ENCODE measurements at regions not wholly inside any gene's neighbourhood (a gene's known extent, or its start where the extent isn't known, plus 50 kb on each side); places are given as distances from the start of the nearest gene placed in this dataset.

DNA sequence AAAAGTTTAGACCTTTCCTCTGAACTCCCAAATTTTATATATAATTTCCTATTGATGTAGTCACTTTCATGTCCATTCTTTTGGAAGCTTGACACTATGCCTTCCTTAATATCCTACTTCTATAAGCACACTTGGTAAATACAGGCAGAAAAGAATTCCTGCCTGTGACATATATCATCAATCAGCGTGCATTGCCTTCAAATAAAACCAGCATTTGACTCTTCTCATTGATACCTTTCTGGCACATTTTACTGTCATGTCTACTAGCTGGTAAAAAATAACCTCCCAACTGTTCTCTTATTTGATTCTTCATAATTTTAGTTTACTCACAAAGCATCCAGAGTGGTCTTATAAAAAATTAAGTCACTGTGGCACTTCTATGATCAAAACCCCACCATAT lies 693.5 kb downstream of the CBLN2 start:
- ATAC-seq (no peak), DNase-seq (ENCODE audit: low read depth, low spot score) (no peak)
- in situ Hi-C loops (cut with HindIII; ENCODE audit: low pct_unique_long_range_greater_than_20kb, low sequenced_read_pairs): no loop called here
- no peak overlapping the region for H3K4me3 ChIP-seq (ENCODE audit: low read depth in 2 of 2, low read length in 2 of 2)
- no peaks in the 10 kb centered on the region for H3K36me3 ChIP-seq (ENCODE audit: control insufficient read depth, insufficient read depth, low read length)
- no peaks in the 10 kb centered on the region for H3K4me1 ChIP-seq (ENCODE audit: control insufficient read depth, insufficient read depth, low read length)
- ChIA-PET POLR2A (no interaction called here), CTCF (no interaction called here)
- H3K27me3 ChIP-seq (ENCODE audit: control insufficient read depth, insufficient read depth, low read length): no peaks in the 10 kb centered on the region
- TF ChIP-seq SIN3A (IDR thresholded peaks at IDR 0.05; ENCODE audit: borderline replicate concordance, insufficient read depth, low read depth, low read length) (no peak), POLR2AphosphoS5 (IDR thresholded peaks at IDR 0.05; ENCODE audit: low read depth, low read length) (no peak), TCF7L2 (IDR thresholded peaks at IDR 0.05; ENCODE audit: low read depth, low read length) (no peak)
- TF ChIP-seq, protein P1, sequence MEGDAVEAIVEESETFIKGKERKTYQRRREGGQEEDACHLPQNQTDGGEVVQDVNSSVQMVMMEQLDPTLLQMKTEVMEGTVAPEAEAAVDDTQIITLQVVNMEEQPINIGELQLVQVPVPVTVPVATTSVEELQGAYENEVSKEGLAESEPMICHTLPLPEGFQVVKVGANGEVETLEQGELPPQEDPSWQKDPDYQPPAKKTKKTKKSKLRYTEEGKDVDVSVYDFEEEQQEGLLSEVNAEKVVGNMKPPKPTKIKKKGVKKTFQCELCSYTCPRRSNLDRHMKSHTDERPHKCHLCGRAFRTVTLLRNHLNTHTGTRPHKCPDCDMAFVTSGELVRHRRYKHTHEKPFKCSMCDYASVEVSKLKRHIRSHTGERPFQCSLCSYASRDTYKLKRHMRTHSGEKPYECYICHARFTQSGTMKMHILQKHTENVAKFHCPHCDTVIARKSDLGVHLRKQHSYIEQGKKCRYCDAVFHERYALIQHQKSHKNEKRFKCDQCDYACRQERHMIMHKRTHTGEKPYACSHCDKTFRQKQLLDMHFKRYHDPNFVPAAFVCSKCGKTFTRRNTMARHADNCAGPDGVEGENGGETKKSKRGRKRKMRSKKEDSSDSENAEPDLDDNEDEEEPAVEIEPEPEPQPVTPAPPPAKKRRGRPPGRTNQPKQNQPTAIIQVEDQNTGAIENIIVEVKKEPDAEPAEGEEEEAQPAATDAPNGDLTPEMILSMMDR (IDR thresholded peaks at IDR 0.05): no peak
- TF ChIP-seq, protein P2, sequence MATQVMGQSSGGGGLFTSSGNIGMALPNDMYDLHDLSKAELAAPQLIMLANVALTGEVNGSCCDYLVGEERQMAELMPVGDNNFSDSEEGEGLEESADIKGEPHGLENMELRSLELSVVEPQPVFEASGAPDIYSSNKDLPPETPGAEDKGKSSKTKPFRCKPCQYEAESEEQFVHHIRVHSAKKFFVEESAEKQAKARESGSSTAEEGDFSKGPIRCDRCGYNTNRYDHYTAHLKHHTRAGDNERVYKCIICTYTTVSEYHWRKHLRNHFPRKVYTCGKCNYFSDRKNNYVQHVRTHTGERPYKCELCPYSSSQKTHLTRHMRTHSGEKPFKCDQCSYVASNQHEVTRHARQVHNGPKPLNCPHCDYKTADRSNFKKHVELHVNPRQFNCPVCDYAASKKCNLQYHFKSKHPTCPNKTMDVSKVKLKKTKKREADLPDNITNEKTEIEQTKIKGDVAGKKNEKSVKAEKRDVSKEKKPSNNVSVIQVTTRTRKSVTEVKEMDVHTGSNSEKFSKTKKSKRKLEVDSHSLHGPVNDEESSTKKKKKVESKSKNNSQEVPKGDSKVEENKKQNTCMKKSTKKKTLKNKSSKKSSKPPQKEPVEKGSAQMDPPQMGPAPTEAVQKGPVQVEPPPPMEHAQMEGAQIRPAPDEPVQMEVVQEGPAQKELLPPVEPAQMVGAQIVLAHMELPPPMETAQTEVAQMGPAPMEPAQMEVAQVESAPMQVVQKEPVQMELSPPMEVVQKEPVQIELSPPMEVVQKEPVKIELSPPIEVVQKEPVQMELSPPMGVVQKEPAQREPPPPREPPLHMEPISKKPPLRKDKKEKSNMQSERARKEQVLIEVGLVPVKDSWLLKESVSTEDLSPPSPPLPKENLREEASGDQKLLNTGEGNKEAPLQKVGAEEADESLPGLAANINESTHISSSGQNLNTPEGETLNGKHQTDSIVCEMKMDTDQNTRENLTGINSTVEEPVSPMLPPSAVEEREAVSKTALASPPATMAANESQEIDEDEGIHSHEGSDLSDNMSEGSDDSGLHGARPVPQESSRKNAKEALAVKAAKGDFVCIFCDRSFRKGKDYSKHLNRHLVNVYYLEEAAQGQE (IDR thresholded peaks at IDR 0.05; ENCODE audit: insufficient read depth in 1 of 2, low read depth in 2 of 2, low read length in 1 of 2): no peak
- no peak overlapping the region for H3K27ac ChIP-seq (ENCODE audit: low read length)
- H3K9me3 ChIP-seq (ENCODE audit: control insufficient read depth, insufficient read depth, low read depth, low read length): no peaks in the 10 kb centered on the region
- no TSS peak for BruUV-seq (replicated peaks)
- intact Hi-C loops (cut with micrococcal nuclease; ENCODE audit: unreplicated experiment): no loop called here

DNA sequence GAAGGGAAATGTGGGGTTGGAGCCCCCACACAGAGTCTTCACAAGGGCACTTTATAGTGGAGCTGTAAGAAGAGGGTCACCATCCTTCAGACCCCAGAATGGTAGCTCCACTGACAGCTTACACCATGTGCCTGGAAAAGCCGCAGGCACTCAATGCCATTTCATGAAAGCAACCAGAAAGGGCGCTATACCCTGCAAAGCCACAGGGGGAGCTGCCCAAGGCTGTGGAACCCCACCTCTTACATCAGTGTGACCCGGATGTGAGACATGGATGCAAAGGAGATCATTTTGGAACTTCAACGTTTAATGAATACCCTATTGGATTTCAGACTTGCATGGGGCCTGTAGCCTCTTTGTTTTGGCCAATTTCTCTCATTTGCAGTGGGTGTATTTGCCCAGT lies 694.7 kb downstream of the CBLN2 start:
- Histone ChIP-seq H3K9me3 (ENCODE audit: control insufficient read depth, insufficient read depth, low read depth, low read length) (no peaks in the 10 kb centered on the region), H3K4me1 (ENCODE audit: control insufficient read depth, insufficient read depth, low read length) (no peaks in the 10 kb centered on the region), H3K4me3 (ENCODE audit: low read depth in 2 of 2, low read length in 2 of 2) (no peak overlapping the region), H3K27me3 (ENCODE audit: control insufficient read depth, insufficient read depth, low read length) (no peaks in the 10 kb centered on the region), H3K27ac (ENCODE audit: low read length) (no peak overlapping the region), H3K36me3 (ENCODE audit: control insufficient read depth, insufficient read depth, low read length) (no peaks in the 10 kb centered on the region)
- POLR2A ChIA-PET: no interaction called here
- TF ChIP-seq SIN3A (IDR thresholded peaks at IDR 0.05; ENCODE audit: borderline replicate concordance, insufficient read depth, low read depth, low read length): no peak
- TF ChIP-seq POLR2AphosphoS5 (IDR thresholded peaks at IDR 0.05; ENCODE audit: low read depth, low read length): no peak
- TF ChIP-seq, protein P2 (IDR thresholded peaks at IDR 0.05; ENCODE audit: insufficient read depth in 1 of 2, low read depth in 2 of 2, low read length in 1 of 2): no peak
- TF ChIP-seq, protein P1 (IDR thresholded peaks at IDR 0.05): no peak
- TF ChIP-seq TCF7L2 (IDR thresholded peaks at IDR 0.05; ENCODE audit: low read depth, low read length): no peak
- in situ Hi-C loops (cut with HindIII; ENCODE audit: low pct_unique_long_range_greater_than_20kb, low sequenced_read_pairs): no loop called here
- BruUV-seq (replicated peaks): no TSS peak
- CTCF ChIA-PET: no interaction called here
- DNase-seq (ENCODE audit: low read depth, low spot score) (no peak), ATAC-seq (no peak)
- intact Hi-C loops (cut with micrococcal nuclease; ENCODE audit: unreplicated experiment): no loop called here
